Caco-2 (cell line): ENCODE measurements at regions not wholly inside any gene's neighbourhood (a gene's known extent, or its start where the extent isn't known, plus 50 kb on each side); places are given as distances from the start of the nearest gene placed in this dataset.

Experiments used
- BruUV-seq: library from RNA; stranded (reverse); fragments of 400-500 nt; replicated peaks from 2 replicates; lab custom pipeline; 2021; lab: Mats Ljungman, UMichigan
- CTCF ChIA-PET: fragments of 300-600 bp; sonication (Branson Sonifier 250); formaldehyde crosslinking; loops from one replicate; lab custom pipeline; 2022; ENCODE audit warnings: antibody characterized with exemption; lab: Charles Lee
- POLR2A ChIA-PET: fragments of 300-600 bp; sonication (Branson Sonifier 250); formaldehyde crosslinking; loops from one replicate; lab custom pipeline; 2022; ENCODE audit warnings: antibody characterized with exemption; lab: Charles Lee
- DNase-seq, 2 experiments: peaks; one replicate each; pipeline versions ENCODE4 v3.0.0 to v3.0.0-alpha.2; 2020 to 2022
- H3K27me3 ChIP-seq: replicated peaks from 2 replicates; pipeline ENCODE4 v1.6.0; 2011; ENCODE audit warnings: low read length; ENCODE audit not compliant: control insufficient read depth, insufficient read depth
- H3K36me3 ChIP-seq: 2 replicates; pipeline ENCODE4 v1.5.1; 2011; ENCODE audit warnings: low read length; ENCODE audit not compliant: control insufficient read depth, insufficient read depth
- H3K4me1 ChIP-seq: fragments of 250-450 bp; sonication (Bioruptor Pico); 2 replicates; pipeline ENCODE4 v1.5.1; 2020; ENCODE audit warnings: mild to moderate bottlenecking
- H3K4me3 ChIP-seq: 2 replicates; pipeline ENCODE4 v1.5.1; 2011; ENCODE audit warnings: low read depth, mild to moderate bottlenecking, control low read depth, low read length
- H3K9me3 ChIP-seq: fragments of 250-450 bp; sonication (Bioruptor Pico); 2 replicates; pipeline ENCODE4 v1.5.1; 2020; ENCODE audit warnings: mild to moderate bottlenecking, moderate library complexity
- H3K27ac Mint-ChIP-seq: one replicate; pipeline ENCODE4 v1.8.0; 2022; ENCODE audit warnings: mixed read lengths; ENCODE audit not compliant: unreplicated experiment
- H3K27me3 Mint-ChIP-seq: one replicate; pipeline ENCODE4 v1.8.0; 2022; ENCODE audit warnings: mixed read lengths; ENCODE audit not compliant: insufficient read depth, unreplicated experiment
- H3K36me3 Mint-ChIP-seq: one replicate; pipeline ENCODE4 v1.8.0; 2022; ENCODE audit warnings: mild to moderate bottlenecking, mixed read lengths; ENCODE audit not compliant: insufficient read depth, unreplicated experiment
- H3K4me1 Mint-ChIP-seq: one replicate; pipeline ENCODE4 v1.8.0; 2022; ENCODE audit warnings: low read depth, mixed read lengths; ENCODE audit not compliant: unreplicated experiment
- H3K4me3 Mint-ChIP-seq: one replicate; pipeline ENCODE4 v1.8.0; 2022; ENCODE audit warnings: mild to moderate bottlenecking, moderate library complexity, mixed read lengths; ENCODE audit not compliant: unreplicated experiment
- H3K9me3 Mint-ChIP-seq: one replicate; pipeline ENCODE4 v1.8.0; 2022; ENCODE audit warnings: mixed read lengths; ENCODE audit not compliant: unreplicated experiment
- CTCF ChIP-seq, 2 experiments: fragments of 200-600 bp in 1 of 2; IDR thresholded peaks; 1 replicate in 1 of 2; 2 replicates in 1 of 2; pipeline versions ENCODE4 v1.5.1 to v1.8.0; 2011 to 2022; ENCODE audit warnings: antibody characterized with exemption in 1 of 2, control low read depth in 1 of 2, inconsistent platforms in 1 of 2, low read depth in 1 of 2, low read length in 1 of 2, mild to moderate bottlenecking in 1 of 2, moderate library complexity in 1 of 2; ENCODE audit not compliant: insufficient read depth in 1 of 2, severe bottlenecking in 1 of 2, unreplicated experiment in 1 of 2
- intact Hi-C: fragments of 100-400 bp; cut with micrococcal nuclease; formaldehyde crosslinking; loops from one replicate; pipeline ENCODE4 v1.10.0; 2022; ENCODE audit not compliant: unreplicated experiment

GRCh38 chr6:147122823-147123222 is 81.4 kb upstream of the STXBP5 start:
- Histone ChIP-seq H3K9me3 (no peaks in the 10 kb centered on the region; the same call in 1 of the 2 replicates), H3K4me1 (no peaks in the 10 kb centered on the region), H3K4me3 (no peak overlapping the region), H3K27me3 (no peaks in the 10 kb centered on the region), H3K36me3 (no peaks in the 10 kb centered on the region)
- Mint-ChIP-seq H3K9me3 (no peaks in the 10 kb centered on the region), H3K4me3 (no peak overlapping the region), H3K27me3 (no peaks in the 10 kb centered on the region), H3K27ac (no peak overlapping the region), H3K4me1 (no peaks in the 10 kb centered on the region), H3K36me3 (no peaks in the 10 kb centered on the region)
- intact Hi-C loops = no loop called here
- ChIA-PET CTCF (no interaction called here), POLR2A (no interaction called here)
- DNase-seq = no peak
- no peak for TF ChIP-seq CTCF (IDR thresholded peaks at IDR 0.05; ENCODE audit: insufficient read depth in 1 of 2, low read depth in 1 of 2, low read length in 1 of 2, severe bottlenecking in 1 of 2, unreplicated experiment in 1 of 2)
- no TSS peak for BruUV-seq

GRCh38 chr6:147126618-147127022 is 77.6 kb upstream of the STXBP5 start:
- H3K27me3 Mint-ChIP-seq = no peaks in the 10 kb centered on the region
- no peaks in the 10 kb centered on the region for H3K9me3 Mint-ChIP-seq
- no peaks in the 10 kb centered on the region for H3K27me3 ChIP-seq
- no peak overlapping the region for H3K4me3 ChIP-seq
- no peak for DNase-seq
- no peak overlapping the region for H3K4me3 Mint-ChIP-seq
- no peaks in the 10 kb centered on the region for H3K4me1 ChIP-seq
- H3K9me3 ChIP-seq = no peaks in the 10 kb centered on the region
- ChIA-PET POLR2A (no interaction called here), CTCF (no interaction called here)
- H3K36me3 ChIP-seq = no peaks in the 10 kb centered on the region
- no peak overlapping the region for H3K27ac Mint-ChIP-seq
- H3K36me3 Mint-ChIP-seq = no peaks in the 10 kb centered on the region
- intact Hi-C loops = no loop called here
- TF ChIP-seq CTCF (IDR thresholded peaks at IDR 0.05; ENCODE audit: insufficient read depth in 1 of 2, low read depth in 1 of 2, low read length in 1 of 2, severe bottlenecking in 1 of 2, unreplicated experiment in 1 of 2) = no peak
- H3K4me1 Mint-ChIP-seq = no peaks in the 10 kb centered on the region
- BruUV-seq = no TSS peak

- no peaks in the 10 kb centered on the region for H3K9me3 Mint-ChIP-seq
- H3K9me3 ChIP-seq = no peaks in the 10 kb centered on the region; the same call in 1 of the 2 replicates
- ChIA-PET CTCF (no interaction called here), POLR2A (no interaction called here)
- no peaks in the 10 kb centered on the region for H3K27me3 Mint-ChIP-seq
- no peaks in the 10 kb centered on the region for H3K4me1 ChIP-seq
- no peaks in the 10 kb centered on the region for H3K36me3 ChIP-seq
- no peak overlapping the region for H3K4me3 Mint-ChIP-seq
- no peak overlapping the region for H3K4me3 ChIP-seq
- H3K27ac Mint-ChIP-seq = no peak overlapping the region
- TF ChIP-seq CTCF (IDR thresholded peaks at IDR 0.05; ENCODE audit: insufficient read depth in 1 of 2, low read depth in 1 of 2, low read length in 1 of 2, severe bottlenecking in 1 of 2, unreplicated experiment in 1 of 2) = no peak
- H3K36me3 Mint-ChIP-seq = no peaks in the 10 kb centered on the region
- H3K4me1 Mint-ChIP-seq = no peaks in the 10 kb centered on the region
- no peaks in the 10 kb centered on the region for H3K27me3 ChIP-seq
- intact Hi-C loops = no loop called here
- DNase-seq = no peak
- no TSS peak for BruUV-seq
Measured at GRCh38 chr6:147127587-147127986, 76.6 kb upstream of the STXBP5 start.
